HG03108 (cell line): ENCODE measurements at regions not wholly inside any gene's neighbourhood (a gene's known extent, or its start where the extent isn't known, plus 50 kb on each side); places are given as distances from the start of the nearest gene placed in this dataset.
"Not testable (repeated sequence)": the region's sequence is repeated elsewhere in the genome, so short reads cannot be mapped to it uniquely, and the experiment has no call there.

ENCODE experiments used
- ATAC-seq: cut with Tn5 transposase; IDR thresholded peaks from one replicate; pipeline ENCODE4 v1.9.1; 2021; ENCODE audit warnings: moderate library complexity; ENCODE audit not compliant: unreplicated experiment

DNA sequence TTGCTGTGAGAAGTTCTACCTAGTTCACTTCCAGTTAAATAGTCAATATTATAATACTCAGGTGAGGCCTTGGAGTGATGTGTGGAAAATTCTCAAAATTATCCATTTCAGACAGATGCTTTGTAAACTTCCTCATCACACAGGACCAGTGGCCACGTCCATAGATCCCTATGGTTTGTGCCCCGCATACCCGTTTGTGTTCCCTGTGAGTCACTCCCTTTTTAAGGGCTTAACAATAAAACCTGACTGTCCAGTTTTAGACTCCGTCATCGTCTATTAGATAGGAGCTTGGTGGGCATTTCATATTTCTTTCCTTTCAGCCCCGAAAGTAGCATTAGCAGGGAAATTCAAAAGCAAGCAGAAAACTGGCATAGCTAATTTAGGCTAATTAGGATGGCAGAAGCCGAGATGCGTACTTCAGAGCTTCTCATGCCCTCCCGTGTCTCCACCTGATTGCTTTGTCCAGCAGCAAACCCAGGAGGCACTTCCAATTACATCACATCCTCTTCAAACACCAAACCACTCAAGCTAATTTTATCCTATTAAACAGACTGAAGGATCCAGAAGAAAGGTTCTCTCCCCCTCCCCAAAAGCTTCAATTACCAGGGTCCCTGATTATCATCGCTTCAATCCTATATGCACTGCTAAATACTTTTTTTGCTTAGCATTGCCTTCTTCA lies 186.6 kb upstream of the OTX2 start:
- ATAC-seq: no peak

DNA sequence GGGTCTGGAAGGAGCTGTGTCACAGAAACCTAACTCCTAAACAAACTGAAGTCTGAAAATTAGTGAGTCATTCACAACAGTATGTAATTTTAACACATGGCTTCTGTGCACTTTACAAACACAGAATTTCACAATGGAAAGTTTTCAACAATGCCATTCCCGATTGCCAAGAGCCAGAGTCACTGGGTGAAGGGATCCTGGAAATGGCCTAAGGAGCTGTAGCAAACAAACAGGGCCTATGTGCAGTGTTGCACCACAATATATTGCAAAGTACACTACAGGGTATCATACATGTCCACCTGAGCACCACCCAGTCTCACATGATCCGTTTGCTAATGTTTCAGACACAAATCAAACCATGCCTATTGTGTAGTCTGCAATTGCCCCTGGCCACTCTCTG lies 184.7 kb upstream of the OTX2 start:
- ATAC-seq: no peak

DNA sequence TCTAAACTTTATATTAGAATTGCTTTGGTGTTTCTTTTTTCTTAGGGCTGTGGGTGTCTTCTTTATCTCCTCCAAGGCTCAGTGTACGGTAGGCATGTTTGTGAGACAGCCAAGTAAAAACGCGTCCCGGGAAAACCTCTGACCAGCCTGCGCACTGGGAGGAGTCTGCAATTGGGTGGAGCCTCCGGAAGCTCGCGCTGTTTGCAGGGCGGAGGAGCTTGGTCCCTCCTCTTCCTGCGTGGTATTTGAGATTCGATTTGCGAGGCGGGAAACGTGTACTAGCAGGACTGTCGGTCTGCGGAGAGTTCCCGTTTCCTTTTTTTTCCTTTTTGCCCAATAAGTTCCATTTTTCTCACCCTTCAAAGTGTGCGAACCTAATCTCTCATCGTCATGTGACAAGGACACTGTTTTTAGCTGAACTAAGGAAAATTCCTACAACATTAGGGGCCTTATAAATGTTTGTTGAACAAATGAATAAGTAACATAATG lies 182.1 kb upstream of the OTX2 start:
- ATAC-seq: no peak

DNA sequence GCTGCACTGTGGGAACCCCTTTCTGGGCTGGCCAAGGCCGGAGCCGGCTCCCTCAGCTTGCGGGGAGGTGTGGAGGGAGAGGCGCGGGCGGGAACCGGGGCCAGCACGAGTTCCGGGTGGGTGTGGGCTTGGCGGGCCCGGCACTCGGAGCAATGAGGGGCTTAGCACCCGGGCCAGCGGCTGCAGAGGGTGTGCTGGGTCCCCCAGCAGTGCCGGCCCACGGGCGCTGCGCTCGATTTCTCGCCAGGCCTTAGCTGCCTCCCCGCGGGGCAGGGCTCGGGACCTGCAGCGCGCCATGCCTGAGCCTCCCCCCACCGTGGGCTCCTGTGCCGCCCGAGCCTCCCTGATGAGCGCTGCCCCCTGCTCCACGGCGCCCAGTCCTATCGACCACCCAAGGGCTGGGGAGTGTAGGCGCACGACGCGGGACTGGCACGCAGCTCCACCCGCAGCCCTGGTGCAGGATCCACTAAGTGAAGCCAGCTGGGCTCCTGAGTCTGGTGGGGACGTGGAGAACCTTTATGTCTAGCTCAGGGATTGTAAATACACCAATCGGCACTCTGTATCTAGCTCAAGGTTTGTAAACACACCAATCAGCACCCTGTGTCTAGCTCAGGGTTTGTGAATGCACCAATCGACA lies 180.8 kb upstream of the OTX2 start:
- not testable (repeated sequence) for ATAC-seq

DNA sequence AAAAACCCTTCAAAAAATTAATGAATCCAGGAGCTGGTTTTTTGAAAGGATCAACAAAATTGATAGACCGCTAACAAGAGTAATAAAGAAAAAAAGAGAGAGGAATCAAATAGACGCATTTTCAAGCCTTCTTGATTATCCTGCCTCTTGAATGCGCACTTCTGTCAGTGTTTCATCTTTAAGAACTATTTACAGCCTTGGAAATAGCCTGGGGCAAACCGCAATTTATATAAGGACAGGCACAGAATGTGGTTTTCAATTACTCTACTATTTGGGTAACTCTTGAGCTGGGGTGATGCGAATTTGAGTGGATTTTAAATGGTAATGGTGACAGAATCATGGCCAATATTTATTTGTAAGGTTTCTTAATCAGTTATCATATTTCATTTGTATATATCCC lies 179.1 kb upstream of the OTX2 start:
- ATAC-seq: no peak

DNA sequence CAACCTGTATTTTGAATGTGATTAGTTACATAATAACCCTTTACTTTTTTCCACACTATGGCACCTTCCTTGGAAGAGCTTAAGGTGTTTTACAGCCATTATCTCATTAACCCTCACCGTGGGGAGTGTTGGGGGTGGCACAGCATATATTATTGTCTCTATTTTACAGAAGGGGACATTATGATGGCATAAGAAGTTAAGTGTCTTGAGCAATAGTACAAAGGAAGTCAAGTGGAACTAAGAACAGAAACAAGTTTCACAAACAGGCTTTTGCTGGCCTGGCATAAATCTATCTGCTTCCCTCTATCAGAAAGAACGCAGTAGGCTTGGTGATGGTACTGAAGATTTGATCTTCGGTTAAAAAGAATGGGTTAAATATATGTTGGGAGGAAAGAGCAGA lies 169.7 kb upstream of the OTX2 start:
- ATAC-seq: no peak

DNA sequence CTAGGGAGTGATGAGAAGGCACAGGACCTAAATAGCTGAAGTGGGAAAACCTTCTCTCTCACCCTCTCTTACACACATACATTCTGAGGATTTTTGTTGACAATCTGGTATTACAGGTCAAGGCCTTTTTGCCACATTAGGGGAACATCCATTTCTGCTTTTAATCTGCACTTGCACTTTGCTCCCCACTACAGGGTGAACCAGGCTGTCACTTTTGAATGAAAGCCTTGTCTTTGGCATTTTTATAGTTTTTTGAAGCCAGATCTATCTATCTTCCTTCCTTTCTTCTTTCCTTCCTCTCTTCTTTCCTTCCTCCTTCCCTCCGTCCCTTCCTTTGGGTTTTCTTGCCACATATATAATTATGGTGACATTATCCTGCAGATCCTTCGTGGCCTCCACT lies 165.9 kb upstream of the OTX2 start:
- no peak for ATAC-seq

DNA sequence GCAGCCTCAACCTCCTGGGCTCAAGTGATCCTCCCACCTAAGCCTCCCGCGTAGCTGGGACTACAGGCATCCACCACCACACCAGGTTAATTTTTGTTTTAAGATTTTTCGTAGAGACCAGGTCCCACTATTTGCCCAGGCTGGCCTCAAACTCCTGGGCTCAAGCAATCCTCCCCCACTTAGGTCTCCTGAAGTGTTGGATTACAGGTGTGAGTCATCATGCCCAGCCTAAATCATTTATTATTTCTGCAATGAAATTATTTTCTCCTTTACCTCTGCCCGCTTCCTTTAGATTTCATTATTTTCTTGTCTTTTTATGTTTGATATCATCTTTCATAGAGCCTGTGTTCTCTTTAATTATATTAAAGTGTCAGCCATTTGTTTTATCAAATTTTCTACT lies 165.2 kb upstream of the OTX2 start:
- ATAC-seq: no peak

DNA sequence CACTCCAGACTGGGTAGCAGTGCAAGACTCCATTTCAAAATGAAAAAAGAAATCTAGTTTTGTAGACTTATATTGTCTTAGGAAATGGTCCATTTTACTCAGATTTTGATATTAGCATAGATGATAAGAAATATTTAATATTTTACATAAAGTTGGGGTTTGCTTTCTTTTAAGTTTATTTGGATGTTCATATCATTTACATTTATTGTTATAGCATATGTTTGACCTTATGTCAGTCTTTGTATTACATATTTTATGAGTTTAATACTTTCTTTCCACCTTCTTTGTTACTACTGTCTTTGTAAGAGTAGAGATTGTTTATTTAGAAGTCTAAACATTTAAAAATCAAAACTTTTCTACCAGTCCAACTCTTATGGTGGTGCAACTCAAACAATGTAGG lies 162.7 kb upstream of the OTX2 start:
- no peak for ATAC-seq

DNA sequence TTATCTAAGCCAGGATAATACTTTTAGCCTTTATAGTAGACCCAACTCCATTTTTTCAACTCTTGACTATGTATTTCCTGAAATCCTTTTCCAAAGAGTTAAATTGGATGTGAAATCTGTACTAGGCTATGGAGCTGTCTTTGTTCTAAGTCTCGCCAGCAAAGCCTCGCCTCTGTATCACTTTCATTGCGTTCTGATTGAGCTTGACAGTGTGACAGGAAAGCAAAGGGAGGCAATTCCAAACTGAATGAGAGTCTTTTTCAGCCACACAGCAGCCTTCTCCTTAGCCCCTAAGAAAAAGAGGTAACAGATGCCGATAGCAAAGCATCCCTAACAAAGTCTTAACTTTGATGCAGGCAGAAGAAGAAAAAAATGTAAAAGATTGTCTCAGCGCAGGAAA lies 154.6 kb upstream of the OTX2 start:
- no peak for ATAC-seq

DNA sequence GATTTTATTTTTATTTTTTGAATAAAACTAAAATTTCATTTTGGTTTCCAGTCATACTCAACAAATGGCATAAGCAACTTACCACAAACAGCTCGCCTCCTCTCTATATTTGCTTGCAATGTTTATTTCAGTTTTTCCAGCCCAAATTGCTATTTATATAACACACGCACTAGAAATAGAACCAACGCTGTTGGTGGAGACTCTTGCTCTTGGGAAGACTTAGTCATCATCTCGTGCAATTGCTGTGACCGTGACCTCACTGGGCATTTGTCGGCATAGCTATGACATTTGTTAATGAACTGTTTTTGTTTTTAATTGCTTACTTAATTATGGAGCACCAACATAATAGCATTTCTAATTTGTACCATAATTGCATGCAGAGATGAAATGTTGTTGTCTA lies 153.1 kb upstream of the OTX2 start:
- ATAC-seq: no peak

DNA sequence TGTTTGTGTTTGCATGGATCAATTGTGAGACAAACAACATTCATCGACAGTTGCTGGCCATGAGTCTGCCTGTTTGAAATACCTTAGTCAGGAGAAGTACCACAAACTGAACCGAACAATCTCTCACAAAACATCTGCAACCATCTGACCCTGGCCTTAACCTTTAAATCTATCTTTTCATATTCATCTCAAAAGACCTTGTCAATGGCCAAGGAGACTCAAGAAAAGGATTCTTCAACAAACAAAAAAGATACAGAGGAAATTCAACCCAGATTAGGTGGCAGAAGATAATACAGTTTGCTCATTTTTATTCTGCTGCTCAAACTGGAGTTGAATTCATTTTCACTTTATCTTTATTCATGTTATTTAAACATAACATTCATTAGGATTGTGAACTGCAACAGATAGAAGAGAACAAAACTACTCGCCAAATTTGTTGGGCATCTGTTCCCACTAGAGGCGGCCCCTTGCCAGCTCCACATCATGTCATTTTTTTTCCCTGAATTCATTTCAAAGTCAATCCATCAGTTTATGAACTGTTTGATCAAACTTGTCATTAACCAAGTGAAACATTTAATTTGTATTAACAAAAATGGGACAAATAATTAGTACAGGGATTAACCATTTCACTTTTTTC lies 152.3 kb upstream of the OTX2 start:
- ATAC-seq: no peak

DNA sequence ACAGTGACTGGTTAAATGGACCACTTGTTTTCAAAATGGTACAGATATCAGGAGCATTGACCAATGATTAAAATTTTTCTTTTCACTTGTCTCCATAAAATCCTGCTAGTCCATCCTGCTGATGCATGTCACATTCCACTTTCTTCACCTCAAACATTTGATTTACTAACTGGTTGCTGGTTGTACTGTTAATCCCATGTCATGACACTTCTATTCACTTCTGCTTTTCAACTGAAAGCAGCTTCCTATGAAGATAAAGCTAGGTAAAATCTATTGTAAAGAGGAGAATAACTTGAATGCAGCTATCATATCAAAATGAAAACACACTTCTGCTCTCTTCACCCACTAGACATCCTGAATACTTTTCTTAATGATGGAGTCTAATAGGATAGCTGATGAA lies 149.6 kb upstream of the OTX2 start:
- no peak for ATAC-seq

DNA sequence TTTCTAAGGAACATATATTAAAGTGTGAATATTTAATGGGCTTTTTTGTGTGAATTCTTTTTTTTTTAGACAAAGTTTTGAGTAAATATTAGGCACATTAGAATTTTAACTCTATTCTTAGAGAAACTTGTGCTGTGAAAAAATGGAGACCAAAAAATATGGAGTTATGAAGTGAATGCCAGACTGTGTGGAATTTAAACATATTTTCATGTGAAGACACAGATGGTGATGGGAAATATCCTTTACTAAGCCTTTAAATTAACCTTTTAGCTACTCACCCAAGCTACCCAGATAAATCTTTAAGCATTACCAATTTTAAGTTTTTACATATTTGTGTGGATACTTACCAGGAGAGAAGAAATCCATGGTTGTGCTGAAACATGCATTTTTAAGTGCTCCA lies 148.8 kb upstream of the OTX2 start:
- ATAC-seq: no peak

DNA sequence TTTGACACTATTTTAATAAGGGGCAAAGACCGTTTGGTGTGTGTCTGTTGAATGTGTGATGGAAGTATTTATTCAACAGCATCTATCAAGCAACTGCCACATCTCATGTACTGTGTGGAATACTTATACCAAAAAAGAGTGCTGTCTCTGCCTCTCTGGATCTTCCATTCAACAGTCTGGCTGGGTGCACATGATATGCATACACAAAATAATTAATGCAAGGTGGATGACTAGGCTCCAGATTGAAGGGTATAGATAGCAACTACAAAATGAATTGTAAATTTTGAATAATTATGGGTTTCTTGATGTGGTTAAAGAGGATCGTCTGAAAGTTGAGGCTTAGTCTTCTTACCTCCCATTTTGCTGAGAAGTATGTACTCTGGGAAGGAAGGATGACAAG lies 145.9 kb upstream of the OTX2 start:
- ATAC-seq: no peak

DNA sequence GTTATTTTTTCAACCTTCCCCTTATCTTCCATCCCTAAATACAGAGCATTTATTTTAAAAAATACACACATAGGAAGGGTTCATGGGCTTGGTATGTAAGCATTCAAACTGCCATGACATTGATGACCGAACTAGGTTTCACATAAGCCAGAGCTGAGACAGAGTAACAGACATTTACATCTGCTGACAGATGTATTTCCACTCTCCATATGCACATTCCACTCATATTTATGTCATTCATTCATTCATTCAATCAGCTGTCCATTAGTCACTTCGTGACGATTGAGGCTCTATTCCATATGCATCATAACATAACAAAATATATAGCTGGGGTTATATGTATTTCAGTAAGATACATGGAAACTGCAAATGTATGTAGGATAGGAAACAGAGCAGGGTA lies 145.5 kb upstream of the OTX2 start:
- no peak for ATAC-seq

DNA sequence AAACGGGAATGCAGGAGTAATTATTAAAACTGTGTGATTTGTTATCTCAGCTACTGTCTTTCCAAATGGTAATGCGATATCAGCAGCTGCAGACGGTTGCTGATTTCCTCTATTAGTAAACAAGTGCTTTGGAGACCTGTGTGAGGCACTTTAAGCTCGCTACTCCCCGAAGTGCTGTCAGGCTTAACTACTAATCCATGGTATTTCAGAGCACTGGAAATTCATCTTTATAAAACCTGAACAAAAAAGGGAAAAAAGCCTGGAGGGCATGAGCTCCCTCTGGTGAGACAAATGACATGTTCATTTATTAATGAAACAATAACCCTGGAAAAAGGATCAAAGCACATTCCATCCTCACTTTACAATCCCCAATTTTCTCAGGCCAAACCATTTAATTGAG lies 143.6 kb upstream of the OTX2 start:
- ATAC-seq: no peak

DNA sequence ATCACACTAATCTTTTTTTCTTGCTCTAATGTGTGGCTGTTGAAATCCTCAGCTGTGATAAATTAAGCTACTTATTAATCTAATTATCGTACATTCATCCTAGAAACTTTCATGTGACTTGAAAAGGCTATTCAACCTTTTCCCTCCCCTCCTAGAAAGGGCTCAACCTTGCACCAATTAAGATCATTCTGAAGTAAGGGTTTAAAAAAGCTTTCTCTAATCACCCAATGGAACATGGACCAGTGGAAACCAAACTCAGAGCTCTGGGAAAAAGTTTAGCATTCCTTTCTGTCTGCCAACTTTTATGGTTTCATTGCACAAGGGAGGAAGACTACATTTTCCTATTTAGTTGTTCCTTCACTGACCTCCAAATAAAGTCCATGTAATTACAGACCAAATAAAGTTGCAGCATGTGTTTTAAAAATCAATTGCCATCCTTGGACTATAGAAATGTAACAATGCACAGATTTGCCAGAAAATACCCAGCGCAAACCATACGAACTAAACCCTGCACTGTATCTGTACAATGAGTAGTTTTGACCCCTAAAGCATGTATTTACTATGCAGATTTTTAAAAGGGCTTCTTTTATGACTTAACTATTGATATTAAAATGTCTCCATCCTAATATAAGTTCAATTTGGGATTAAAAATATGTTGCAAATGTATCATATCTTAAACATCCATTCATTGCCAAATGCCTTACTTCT lies 142.6 kb upstream of the OTX2 start:
- no peak for ATAC-seq

DNA sequence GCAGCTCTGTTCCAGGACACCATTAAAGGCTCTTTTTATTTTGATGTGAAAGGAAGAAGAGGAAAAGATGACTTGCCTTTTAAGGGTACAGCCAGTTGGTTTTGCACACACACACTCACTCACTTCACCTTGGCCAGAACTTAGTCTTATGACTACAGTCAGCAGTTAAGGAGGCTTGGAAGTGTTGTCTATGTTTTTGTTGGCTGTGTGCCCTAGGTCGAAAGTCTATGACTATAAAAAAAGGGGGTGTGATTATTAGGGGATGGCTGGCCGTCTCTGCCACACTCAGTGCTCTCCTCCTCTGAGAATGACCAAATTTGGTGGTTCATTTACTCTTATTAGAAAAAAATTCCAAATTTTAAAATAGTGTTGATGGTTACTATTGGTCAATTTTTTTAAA lies 139.5 kb upstream of the OTX2 start:
- ATAC-seq: no peak

DNA sequence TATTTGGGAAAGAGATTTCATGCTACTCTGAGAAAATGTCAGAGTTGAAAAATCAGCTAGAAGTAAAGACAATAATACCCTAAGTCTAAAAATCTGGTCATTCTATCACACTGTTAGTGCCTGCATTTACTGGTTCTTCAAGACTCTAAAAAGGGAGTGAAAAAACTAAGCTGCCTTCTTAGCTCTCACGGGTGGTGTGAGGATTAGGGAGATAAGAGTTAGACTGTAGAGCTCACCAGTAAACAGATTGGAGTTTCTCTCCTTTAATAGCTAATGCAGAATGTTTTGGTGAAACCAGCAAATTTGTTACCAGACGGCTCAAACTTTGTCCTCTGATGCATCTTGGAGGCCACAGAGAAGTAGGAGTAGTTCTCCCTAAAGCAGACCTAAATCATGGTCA lies 135.0 kb upstream of the OTX2 start:
- ATAC-seq: no peak

DNA sequence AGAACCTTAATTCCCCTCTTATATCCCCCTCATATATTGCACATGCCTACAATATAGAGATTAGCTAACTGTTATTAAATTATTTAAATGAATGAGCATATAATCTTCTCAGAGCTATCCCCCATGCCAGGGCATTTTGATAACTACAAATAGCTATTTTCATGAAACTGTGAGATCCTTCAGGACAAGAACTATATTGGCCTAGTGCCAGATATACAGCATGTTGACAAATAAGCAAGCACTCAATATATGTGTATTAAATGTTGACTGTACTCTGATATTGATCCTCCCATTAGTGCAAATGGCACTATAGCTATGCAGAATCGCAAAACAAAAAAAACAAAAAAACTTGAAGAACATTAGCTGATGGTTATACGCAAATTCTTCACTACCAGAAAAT lies 134.1 kb upstream of the OTX2 start:
- no peak for ATAC-seq

DNA sequence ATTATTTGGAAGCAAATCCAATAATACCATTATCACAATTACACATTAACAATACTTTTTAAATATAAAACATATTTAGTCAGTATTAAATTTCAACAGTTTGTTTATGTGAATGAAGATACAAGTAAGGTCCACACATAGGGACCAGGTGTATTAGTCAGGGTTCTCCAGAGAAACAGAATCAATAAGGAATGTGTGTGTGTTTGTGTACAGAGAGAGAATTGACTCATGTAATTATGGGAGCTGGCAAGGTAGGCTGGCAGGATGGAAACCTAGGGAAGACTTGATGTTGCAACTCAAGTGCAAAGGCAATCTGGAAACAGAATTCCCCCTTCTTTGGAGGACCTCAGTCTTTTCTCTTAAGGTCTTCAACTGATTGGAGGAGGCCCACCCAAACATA lies 123.2 kb upstream of the OTX2 start:
- no peak for ATAC-seq
